Lower leg skin (tissue), 4 donors: ENCODE measurements at regions not wholly inside any gene's neighbourhood (a gene's known extent, or its start where the extent isn't known, plus 50 kb on each side); places are given as distances from the start of the nearest gene placed in this dataset.

Experiments
- DNase-seq, 2 donors: peaks; one replicate each; pipeline ENCODE4 v3.0.0-alpha.2; 2019; ENCODE audit warnings: low spot score in 2 of 2
- H3K4me3 ChIP-seq: fragments of 200-600 bp; sonication (generic); 2 replicates; pipeline ENCODE4 v1.5.1; 2017; ENCODE audit warnings: mild to moderate bottlenecking, low read depth; ENCODE audit not compliant: poor library complexity, severe bottlenecking
- CTCF ChIP-seq, 3 donors: fragments of 450-650 bp; IDR thresholded peaks; one replicate each; pipeline ENCODE4 v1.5.1; 2016; ENCODE audit warnings: antibody characterized with exemption in 3 of 3, mild to moderate bottlenecking in 3 of 3, moderate library complexity in 2 of 3
- POLR2A ChIP-seq, 2 donors: fragments of 450-650 bp; IDR thresholded peaks; one replicate each; pipeline ENCODE4 v1.6.1; 2016 to 2017; ENCODE audit warnings: antibody characterized with exemption in 2 of 2, mild to moderate bottlenecking in 1 of 2, moderate library complexity in 1 of 2
- WGBS, 2 donors: methylation state at CpG; one replicate each; pipeline ENCODE4 v1.1.5; 2018; 5-methylcytosine and 5-hydroxymethylcytosine counted together
- intact Hi-C: fragments of 100-400 bp; cut with DNase I; formaldehyde crosslinking; loops from one replicate; pipeline ENCODE4 v1.15.0; 2023; ENCODE audit warnings: low total_unique reads

- TF ChIP-seq CTCF (IDR thresholded peaks at IDR 0.05) (no peak), POLR2A (IDR thresholded peaks at IDR 0.05) (no peak)
- intact Hi-C loops = no loop called here
- no peak for DNase-seq
- H3K4me3 ChIP-seq = no peak overlapping the region
- 90% methylated on average over 7 of the region's 7 CpGs for WGBS, 2 donors
These were observed 260.7 kb downstream of the KLF6 start for GRCh38 chr10:3524086-3524960.

- intact Hi-C loops = no loop called here
- no peak for TF ChIP-seq POLR2A (IDR thresholded peaks at IDR 0.05)
- TF ChIP-seq CTCF (IDR thresholded peaks at IDR 0.05) = no peak
- WGBS, 2 donors = 95 to 96% methylated on average over 13 of the region's 13 CpGs
These were observed 261.5 kb downstream of the KLF6 start for GRCh38 chr10:3523309-3524050.

GRCh38 chr10:3516923-3517255, 268.1 kb downstream of the KLF6 start:
- DNase-seq = no peak
- TF ChIP-seq POLR2A (IDR thresholded peaks at IDR 0.05) (no peak), CTCF (IDR thresholded peaks at IDR 0.05) (no peak)
- 69 to 73% methylated on average over 15 of the region's 15 CpGs for WGBS, 2 donors
- intact Hi-C loops = no loop called here
- H3K4me3 ChIP-seq = no peak overlapping the region

More at GRCh38 chr10:3523309-3524050, 261.5 kb downstream of the KLF6 start:
- no peak overlapping the region for H3K4me3 ChIP-seq
- no peak for DNase-seq

GRCh38 chr10:3516234-3516922, 268.6 kb downstream of the KLF6 start:
- H3K4me3 ChIP-seq = no peak overlapping the region
- no peak for TF ChIP-seq CTCF (IDR thresholded peaks at IDR 0.05)
- TF ChIP-seq POLR2A (IDR thresholded peaks at IDR 0.05) = no peak
- intact Hi-C loops = no loop called here
- 64 to 72% methylated on average over 14 of the region's 14 CpGs for WGBS, 2 donors
- DNase-seq = no peak

GRCh38 chr10:3514691-3515090, 270.3 kb downstream of the KLF6 start:
- intact Hi-C loops = no loop called here
- 64 to 65% methylated on average over 7 of the region's 7 CpGs for WGBS, 2 donors
- TF ChIP-seq POLR2A (IDR thresholded peaks at IDR 0.05) (no peak), CTCF (IDR thresholded peaks at IDR 0.05) (no peak)
- no peak overlapping the region for H3K4me3 ChIP-seq
- DNase-seq = no peak
